HG03196 (cell line): ENCODE measurements at regions not wholly inside any gene's neighbourhood (a gene's known extent, or its start where the extent isn't known, plus 50 kb on each side); places are given as distances from the start of the nearest gene placed in this dataset.
"Not testable (repeated sequence)": the region's sequence is repeated elsewhere in the genome, so short reads cannot be mapped to it uniquely, and the experiment has no call there.

Source experiments
- ATAC-seq: cut with Tn5 transposase; IDR thresholded peaks from one replicate; pipeline ENCODE4 v1.9.1; 2021; ENCODE audit not compliant: unreplicated experiment

DNA sequence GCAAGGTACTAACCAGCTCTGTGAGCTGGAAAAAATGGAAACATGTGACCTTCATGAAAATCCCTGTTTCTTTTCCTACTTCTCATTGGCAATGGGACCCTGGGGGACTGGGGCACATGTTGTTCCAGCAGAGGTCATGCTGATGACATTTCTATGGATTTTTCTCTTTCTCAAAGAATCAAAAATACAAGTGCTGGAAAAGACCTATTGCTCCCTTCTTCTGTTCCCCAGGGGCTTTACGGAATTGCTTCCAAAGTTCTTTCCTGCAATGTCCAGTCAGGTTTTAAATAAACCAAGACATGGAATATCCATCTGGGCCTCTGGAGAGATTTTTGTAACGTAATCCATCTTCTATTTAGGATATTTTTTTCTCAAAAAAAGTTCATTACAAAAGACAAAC lies 1006.1 kb upstream of the CELF4 start:
- ATAC-seq, result no peak

DNA sequence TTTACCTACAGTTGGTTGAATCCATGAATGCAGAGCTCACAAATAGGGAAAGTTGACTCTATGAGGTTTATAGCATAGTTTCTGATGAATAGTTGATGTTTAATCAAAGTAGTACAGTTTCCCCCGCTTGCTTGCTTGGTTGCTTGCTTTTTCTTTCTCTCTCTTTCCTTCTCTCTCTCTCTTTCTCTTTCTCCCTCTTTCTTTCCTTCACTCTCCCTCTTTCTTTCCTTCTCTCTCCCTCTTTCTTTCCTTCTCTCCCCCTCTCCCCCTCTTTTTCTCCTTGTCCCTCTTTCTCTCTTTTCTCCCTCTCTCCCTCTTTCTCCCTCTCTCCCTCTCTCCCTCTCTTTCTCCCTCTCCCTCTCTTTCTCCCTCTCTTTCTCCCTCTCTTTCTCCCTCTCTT lies 999.9 kb upstream of the CELF4 start:
- no peak for ATAC-seq

DNA sequence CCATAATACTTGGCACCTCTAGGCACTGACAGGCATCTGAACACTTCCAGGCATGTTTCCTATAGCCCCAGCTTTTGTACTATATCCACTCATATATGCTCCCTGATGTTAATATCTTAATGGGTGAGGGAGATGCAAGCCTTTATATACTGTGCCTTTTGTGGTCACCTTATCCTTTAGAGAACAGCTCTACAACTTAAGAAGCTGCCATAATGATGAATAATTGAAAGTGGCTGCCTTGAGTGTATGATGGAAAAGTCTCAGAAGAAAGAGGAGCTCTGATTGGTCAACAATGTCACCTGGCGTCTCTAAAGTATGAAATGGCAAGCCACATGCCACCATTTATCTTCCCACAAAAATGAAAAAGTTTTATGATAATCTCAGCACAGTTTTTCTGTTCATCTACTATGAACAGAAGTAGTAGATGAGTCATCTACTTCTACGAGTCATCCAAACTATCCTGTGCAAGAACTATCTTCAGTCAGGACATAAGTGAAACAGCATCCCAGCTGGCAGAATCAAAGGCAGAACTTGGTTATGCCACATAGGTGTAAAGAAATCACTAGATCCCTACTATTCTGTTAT lies 997.9 kb upstream of the CELF4 start:
- no peak for ATAC-seq

DNA sequence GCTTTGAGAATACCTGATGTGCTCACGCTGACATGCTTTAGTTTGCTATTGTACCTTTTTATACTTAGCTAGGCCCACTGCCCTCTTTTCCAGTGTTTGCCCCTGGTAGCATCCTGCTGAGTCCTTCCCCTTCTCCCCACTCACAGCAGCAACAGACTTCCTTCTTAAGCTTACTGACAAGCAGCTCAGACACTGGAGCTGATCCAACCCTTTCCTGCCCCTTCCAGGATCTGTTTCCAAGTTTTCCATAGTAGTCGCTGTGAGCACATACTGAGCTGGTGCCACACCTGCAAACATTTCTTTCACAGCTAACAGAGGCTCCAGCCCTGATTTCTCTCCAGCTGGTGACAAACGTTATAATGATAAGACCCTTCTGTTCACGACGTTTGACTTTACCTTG lies 991.4 kb upstream of the CELF4 start:
- ATAC-seq, result no peak

DNA sequence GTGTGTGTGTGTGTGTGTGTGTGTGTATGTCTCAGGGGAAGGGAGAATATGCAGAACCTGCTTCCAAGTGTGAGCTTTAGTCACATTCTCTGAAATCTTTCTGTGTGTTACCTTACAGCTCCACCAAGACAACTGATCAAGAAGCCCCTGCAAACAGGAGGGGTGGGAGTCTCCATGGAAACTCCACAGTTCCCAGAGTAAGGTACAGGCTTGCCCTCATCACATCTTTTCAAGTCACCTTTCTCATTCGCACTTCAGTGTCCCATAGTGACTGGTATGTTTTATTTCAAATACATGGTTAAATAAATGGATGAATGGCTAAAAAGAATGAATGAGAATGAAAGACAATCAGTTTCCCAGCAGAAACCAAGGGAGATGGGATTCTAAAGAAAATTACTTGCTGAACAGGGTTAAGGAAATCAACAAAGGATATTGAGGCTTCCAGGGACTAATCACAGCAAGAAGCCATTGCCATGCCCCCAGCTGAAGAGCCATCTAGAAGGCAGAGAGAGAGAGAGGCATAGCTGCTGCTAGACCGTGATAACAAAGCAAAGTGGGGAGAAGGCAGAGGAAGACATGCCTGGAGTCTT lies 987.2 kb upstream of the CELF4 start:
- ATAC-seq, result no peak

DNA sequence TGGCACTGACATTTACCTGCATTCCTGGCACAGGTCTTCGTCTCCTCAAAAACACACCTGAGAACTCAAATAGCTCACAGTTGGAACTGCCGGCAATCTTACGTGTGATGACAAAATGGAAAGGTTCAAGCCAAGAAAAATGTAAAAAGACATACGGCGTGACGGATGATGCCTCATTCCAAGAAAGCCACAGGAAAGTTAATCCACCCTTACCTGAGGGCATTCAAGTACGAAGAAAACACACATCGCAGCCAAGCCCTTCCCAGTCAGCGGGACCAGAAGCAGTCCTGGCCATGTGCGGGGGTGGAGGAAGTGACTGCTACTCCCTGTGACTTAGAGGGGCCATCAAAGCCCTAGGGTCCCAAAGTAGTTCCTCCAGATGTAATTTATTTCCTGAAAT lies 986.3 kb upstream of the CELF4 start:
- ATAC-seq, result no peak

DNA sequence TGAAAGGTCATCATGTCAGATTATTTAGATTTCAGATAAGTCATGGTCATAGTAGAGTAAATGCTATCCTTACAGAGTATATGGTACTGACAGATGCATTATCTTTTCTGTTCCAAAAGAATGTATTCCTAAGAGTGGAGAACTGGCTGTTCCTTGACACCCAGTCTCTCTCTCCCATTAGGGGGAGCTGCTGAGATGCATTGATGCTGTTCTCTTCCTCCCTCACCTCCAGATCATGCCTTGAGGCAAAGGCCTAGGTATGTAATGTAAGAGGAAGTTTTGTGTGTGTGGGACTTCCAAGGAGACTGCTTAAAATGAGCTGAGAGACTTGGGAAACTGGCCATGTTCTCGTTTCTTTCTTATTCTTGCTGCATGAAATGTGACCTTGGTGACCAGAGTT lies 979.5 kb upstream of the CELF4 start:
- ATAC-seq, result no peak

DNA sequence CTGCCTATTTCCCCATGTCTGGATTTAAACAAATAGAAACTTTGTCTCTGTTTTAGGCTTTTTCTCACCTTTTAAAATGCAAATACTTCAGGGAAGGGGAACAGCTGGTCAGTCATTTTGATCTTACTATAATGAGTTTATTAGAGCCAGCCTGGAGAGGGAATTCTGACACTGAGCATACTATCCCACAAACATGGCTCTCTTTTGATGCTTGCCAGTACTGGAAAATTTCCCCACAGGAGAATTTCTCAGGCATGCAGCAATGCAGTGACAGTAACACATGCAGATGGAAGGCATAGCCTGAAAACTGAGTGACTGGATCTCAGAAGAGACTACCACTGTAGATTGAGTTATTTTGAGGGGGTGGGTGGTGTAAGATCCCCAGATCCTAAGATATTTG lies 974.3 kb upstream of the CELF4 start:
- ATAC-seq, result no peak

DNA sequence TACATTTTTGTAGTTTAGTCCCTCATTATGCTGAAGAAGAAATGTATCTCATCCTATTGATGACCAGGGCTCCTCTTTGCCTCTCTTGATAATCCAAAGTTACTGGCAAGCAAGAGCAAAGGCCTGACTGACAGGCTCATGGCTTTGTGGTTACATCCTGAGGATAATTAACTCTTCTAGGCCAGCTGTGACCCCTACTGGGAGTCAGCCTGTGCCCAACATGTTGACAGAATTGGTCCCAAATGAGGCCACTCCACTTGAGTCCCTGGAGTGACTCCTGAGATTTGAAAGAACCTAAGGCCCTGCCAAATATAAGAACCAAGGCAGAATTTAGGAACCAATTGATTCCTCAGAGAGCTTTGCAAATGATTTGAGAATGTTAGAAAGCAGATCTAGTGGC lies 973.8 kb upstream of the CELF4 start:
- ATAC-seq, result no peak

DNA sequence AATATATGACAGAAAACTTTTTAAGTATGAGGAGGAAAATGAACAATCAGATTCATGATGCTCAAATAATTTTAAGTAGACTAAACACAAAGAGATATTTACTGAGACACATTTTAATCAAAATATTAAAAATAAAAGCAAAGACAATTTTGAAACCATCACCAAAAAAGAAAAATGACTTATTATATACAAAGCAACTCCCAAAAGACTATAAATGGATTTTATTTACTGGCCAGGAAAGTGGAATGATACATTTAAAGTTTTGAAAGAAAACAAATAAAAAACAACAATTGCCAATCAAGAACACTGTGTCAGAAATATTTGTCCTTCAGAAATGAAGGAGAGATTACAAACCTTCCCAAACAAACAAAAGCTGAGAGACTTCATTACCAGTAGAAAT lies 968.5 kb upstream of the CELF4 start:
- no peak for ATAC-seq

DNA sequence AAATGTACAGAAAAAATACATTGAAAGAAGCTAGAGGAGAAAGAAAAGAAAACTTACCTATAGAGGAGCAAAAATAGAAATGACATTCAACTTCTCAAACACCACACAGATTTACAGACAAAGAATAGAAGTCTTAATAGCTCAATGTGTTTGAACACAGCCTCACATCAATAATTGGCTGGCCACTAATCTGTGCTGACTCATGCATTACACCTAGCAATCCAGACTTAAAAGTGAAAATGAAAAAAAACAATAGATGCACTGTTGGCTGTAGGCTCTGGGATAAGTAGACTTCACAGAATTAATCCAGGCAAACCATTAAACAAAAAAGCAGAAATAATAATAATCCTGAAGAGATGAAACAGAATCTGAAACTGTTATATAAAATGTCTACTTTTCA lies 961.3 kb upstream of the CELF4 start:
- no peak for ATAC-seq

DNA sequence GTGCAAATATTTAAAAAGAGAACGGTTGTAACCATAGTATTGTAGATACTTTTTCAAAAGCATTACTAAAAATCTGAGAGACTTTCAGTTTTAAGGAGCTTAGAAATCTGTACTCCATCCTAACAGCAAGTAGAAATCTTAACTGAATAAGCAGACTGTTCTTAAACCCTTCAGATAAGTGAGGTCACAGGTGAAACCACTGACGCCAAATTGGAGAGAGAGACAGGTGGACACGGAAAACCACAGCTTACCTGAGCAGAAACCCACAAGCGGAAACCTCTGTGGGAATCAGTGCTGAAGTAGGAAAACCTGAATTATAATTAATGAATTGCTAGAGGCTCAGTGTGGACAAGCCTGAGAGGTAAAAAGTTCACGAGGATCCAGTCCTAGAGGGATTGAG lies 959.4 kb upstream of the CELF4 start:
- ATAC-seq, result no peak

DNA sequence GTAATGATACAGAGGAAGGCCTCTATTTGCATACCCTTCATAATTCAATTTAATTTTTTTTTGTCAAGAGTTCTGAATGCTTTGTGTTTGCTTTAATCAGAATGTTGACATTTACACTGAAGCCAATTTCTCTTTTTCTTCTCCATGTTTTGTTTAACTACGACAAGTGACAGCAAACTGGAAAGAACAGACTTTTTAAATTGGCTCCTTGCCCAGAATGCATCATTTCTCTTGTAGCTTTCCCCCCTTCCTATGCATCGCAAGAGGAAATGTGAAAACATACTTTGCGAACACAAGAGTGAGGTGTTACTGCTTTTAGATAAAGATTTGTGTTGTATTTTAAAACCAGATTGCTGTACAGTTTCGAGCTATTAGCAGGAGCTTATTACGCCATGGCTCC lies 955.2 kb upstream of the CELF4 start:
- ATAC-seq, result no peak

DNA sequence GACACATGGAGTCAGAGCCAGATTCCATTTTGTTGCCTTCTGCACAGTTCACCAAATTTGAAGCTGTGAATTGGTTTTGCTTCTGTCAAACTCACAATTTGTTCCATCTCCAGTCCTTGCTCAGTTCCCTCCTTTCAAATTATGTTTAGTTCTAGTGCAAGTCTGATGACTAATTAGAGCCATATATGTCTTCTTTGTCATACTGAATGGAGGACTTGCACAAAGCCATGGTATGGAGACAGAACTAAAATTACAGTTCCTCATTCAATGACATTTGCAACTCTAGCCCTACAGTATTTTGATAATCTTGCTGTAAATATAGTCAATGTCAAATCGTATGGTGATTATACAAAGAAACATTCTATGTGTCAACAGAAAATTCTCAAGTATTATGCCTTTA lies 936.9 kb upstream of the CELF4 start:
- no peak for ATAC-seq

DNA sequence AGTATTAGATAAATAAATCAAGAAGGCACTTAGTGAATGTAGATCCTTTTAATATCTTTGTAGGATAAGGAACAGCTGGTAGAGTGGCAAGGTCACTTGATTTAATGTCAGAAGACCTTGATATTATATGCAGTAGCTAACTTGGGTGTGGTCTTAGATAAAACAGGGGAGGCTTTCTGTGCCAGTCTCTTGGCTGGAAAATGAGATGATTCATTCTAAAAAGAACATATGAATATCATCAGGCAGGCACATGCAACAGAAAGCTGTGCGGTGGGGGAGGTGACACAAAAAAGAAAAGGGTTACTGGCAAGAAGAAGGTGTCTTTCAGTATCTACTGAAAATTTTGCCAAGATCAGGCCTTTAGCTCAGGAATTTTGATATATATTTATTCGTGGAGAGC lies 931.7 kb upstream of the CELF4 start:
- ATAC-seq, result no peak

DNA sequence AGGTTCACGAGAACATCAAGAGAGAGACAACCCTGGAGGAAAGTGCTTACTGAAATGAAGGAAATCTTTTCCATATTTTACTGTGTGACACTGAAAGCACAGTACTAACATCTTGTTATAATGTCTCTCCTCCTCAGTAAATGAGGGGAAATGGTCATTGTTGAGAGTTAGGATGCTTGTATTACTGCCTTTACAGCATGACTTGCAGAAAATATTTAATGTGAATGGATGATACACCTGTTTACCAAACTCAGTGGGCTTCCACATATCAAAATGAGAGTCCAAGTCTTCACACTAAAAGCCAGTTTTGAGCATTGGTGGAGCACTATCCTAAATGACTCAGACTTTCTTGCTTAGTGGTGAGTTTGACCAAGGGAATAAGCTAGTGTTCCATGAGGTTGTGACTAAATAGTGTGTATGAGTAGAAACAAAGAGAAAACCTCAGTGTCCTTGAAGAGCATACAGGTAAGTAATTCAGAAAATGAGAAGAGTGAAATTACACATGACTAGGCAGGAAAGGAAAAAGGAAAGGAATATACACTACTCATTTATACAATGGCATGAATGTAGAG lies 930.7 kb upstream of the CELF4 start:
- ATAC-seq, result no peak

DNA sequence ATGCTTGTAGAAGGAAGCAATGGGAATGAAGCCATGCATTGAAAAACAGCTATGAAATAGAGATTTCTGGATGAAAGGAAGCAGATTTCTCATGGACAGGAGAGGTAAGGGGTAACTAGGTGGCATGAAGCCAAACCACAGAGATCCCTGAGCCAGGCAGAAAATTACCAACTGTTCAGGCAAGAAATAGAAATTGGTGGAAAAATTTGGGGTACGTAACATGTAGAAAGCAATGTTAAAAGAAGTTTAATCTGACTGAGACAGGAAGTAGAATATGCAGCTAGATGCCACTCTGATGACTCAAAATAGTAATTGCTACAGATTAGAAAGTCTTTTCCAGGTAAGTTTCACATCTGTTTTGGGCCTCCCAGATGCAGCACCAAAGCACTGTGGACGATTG lies 928.5 kb upstream of the CELF4 start:
- ATAC-seq, result no peak

DNA sequence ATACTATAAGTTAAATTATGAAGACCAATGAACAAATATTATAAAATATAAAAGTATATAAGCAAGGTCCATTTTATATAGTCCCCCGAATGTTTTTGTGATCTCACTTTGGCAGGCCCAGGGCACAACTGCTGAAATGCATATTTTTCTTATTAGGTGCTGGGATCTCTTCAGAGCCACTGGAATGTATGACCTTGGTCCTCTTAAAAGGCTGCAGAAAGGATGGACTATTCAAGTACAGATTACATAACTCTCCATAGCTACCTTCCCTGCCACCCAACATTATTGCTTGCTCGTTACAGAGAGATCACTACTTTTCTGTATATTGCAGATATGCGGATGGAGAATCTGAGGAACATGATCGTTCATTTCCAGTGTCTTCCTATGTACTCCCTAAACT lies 925.6 kb upstream of the CELF4 start:
- ATAC-seq, result no peak

DNA sequence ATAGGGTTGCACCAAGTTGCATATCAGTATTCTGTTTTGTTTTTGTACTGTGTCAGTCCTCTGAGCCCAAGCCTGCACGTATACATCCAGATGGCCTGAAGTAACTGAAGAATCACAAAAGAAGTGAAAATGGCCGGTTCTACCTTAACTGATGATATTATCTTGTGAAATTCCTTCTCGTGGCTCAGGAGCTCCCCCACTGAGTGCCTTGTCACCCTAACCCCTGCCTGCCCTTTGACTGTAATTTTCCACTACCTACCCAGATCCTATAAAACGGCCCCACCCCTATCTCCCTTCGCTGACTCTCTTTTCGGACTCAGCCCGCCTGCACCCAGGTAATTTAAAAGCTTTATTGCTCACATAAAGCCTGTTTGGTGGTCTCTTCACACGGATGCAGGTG lies 924.1 kb upstream of the CELF4 start:
- ATAC-seq, result not testable (repeated sequence)

DNA sequence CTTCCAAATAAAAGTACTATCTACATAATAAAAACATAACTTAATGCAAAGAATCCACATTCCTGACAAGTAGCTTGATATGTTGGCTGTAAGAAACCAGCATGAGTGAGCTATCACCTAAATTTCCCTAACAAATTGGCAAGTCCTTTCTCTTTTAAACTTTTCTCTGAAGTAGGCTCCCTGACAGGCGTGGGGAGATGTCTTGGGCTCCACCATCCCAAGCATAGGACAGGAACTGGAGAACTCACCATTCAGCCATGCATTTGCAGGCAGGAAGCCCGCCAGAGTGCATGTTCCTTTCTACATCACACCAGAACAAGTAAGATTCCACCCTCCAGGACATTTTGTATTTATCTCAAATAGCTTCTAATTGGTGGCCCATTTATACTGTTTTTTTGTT lies 921.9 kb upstream of the CELF4 start:
- no peak for ATAC-seq

DNA sequence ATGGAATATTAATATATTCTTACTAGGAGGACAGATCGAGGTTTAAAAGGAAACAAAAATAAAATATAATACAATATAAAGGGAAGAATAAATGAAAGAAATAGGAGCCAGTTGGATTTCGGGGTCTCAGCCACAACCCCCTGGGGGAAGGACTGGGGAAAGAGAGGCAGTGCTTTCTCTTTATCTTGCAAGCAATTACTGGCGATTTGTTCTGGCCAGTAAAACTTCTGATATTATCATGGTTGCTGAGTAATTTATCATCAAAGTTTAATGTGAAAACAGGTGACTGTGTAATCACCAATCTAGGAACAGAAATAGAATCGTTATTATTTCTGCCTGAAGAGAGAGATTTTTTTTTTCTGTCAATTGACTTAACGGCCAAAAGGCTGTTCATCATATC lies 917.7 kb upstream of the CELF4 start:
- ATAC-seq, result no peak

DNA sequence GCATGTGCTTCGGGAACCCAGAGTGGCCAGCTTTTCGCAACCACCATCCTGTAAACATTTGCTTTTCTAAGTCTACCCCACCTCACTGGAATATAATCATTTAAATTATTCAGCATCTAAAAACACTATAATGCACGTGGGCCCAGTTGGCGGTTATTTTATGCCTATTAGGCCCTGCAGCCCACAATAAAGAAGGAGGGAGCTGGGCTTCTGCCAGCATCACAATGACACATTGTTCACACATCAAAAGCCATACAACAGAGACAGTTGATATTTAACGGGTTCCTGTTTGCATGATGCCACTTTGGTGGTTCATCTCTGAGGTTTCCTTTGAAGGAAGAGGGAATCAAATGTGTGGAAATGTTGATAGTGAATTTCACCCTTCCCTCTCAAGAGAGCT lies 916.0 kb upstream of the CELF4 start:
- no peak for ATAC-seq

DNA sequence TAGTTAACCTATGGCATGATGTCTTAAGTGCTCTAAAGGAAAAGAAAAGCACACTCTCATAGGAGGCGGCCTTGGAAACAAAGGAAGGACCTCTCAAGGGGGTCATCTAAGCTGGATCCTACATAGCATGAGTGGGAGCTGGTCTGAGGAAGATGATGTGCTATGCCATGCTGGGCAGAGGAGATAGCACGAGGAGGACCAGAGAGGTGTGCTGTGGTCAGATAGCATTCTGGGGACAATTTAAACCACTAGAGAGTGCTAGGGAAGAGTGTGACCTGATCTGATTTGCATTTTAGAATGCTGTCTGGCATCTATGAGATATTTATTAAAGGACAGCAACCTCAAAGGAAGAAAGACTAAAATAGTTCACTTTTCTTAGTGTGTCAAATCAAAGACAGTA lies 910.1 kb upstream of the CELF4 start:
- no peak for ATAC-seq
